OCI-LY7 (cell line): ENCODE measurements at regions not wholly inside any gene's neighbourhood (a gene's known extent, or its start where the extent isn't known, plus 50 kb on each side); places are given as distances from the start of the nearest gene placed in this dataset.

Source experiments
- BruUV-seq: library from RNA; stranded (reverse); fragments of 400-500 nt; replicated peaks from 2 replicates; lab custom pipeline; 2021; lab: Mats Ljungman, UMichigan
- CTCF ChIA-PET: fragments of 300-600 bp; sonication (Branson Sonifier 250); formaldehyde crosslinking; loops from one replicate; lab custom pipeline; 2022; ENCODE audit warnings: antibody characterized with exemption; ENCODE audit not compliant: unreplicated experiment; lab: Charles Lee
- POLR2A ChIA-PET: fragments of 300-600 bp; sonication (Branson Sonifier 250); formaldehyde crosslinking; loops from one replicate; lab custom pipeline; 2022; ENCODE audit warnings: antibody characterized with exemption; lab: Charles Lee
- DNase-seq: peaks from one replicate; pipeline ENCODE4 v3.0.0-alpha.2; 2015; ENCODE audit warnings: low spot score
- H2AFZ ChIP-seq: fragments of 200-600 bp; sonication (generic), shearing (Covaris generic); 2 replicates; pipeline ENCODE4 v1.6.1; 2014; ENCODE audit warnings: mild to moderate bottlenecking, antibody characterized with exemption, low read length, moderate library complexity
- H3K27ac ChIP-seq: fragments of 200-600 bp; sonication (generic); 2 replicates; pipeline ENCODE4 v1.5.1; 2014; ENCODE audit warnings: mixed run types, low read depth, mild to moderate bottlenecking, moderate library complexity, low read length, inconsistent platforms; ENCODE audit not compliant: poor library complexity, severe bottlenecking
- H3K36me3 ChIP-seq: fragments of 200-600 bp; sonication (generic); 2 replicates; pipeline ENCODE4 v1.6.1; 2014; ENCODE audit warnings: mild to moderate bottlenecking, antibody characterized with exemption, low read length, moderate library complexity, mixed read lengths; ENCODE audit not compliant: insufficient read depth
- H3K4me1 ChIP-seq: fragments of 200-600 bp; sonication (generic); 2 replicates; pipeline ENCODE4 v1.5.1; 2014; ENCODE audit warnings: mild to moderate bottlenecking, low read length; ENCODE audit not compliant: insufficient read depth, poor library complexity, severe bottlenecking
- H3K4me2 ChIP-seq: fragments of 200-600 bp; sonication (generic); 2 replicates; pipeline ENCODE4 v1.6.1; 2014; ENCODE audit warnings: mild to moderate bottlenecking, low read length
- H3K4me3 ChIP-seq: fragments of 200-600 bp; sonication (generic); 2 replicates; pipeline ENCODE4 v1.5.1; 2014; ENCODE audit warnings: mild to moderate bottlenecking, low read depth, low read length; ENCODE audit not compliant: poor library complexity, severe bottlenecking
- H3K79me2 ChIP-seq: fragments of 200-600 bp; sonication (generic); 2 replicates; pipeline ENCODE4 v1.6.1; 2016; ENCODE audit warnings: low read depth, mild to moderate bottlenecking, low read length, moderate library complexity, mixed read lengths; ENCODE audit not compliant: insufficient read depth
- H3K9me2 ChIP-seq: fragments of 200-600 bp; sonication (generic); 2 replicates; pipeline ENCODE4 v1.6.1; 2016; ENCODE audit warnings: mild to moderate bottlenecking, low read length, mixed read lengths; ENCODE audit not compliant: insufficient read depth
- H3K9me3 ChIP-seq: fragments of 200-600 bp; sonication (generic); 2 replicates; pipeline ENCODE4 v1.6.1; 2014; ENCODE audit warnings: mild to moderate bottlenecking, mixed run types, low read length, mixed read lengths
- H4K20me1 ChIP-seq: fragments of 200-600 bp; sonication (generic); 2 replicates; pipeline ENCODE4 v1.6.1; 2014; ENCODE audit warnings: mild to moderate bottlenecking, antibody characterized with exemption, low read length, moderate library complexity, mixed read lengths; ENCODE audit not compliant: insufficient read depth
- CTCF ChIP-seq: fragments of 200-600 bp; sonication (generic); conservative IDR thresholded peaks from 2 replicates; pipeline ENCODE4 v1.5.1; 2014; ENCODE audit warnings: mild to moderate bottlenecking, antibody characterized with exemption, low read length, moderate library complexity, mixed read lengths
- EZH2phosphoT487 ChIP-seq: fragments of 200-600 bp; sonication (generic); IDR thresholded peaks from 2 replicates; pipeline ENCODE4 v1.6.1; 2018; ENCODE audit warnings: low read depth, borderline replicate concordance, mild to moderate bottlenecking, mixed run types, antibody characterized with exemption, low read length, moderate library complexity, mixed read lengths
- intact Hi-C: fragments of 100-400 bp; cut with micrococcal nuclease; formaldehyde crosslinking; loops from one replicate; pipeline ENCODE4 v1.10.0; 2022; ENCODE audit not compliant: unreplicated experiment

GRCh38 chr4:188552741-188553275 is 413.6 kb downstream of the TRIML1 start:
- intact Hi-C loops: no loop called here
- no peaks in the 10 kb centered on the region for H3K9me3 ChIP-seq
- H4K20me1 ChIP-seq: no peaks in the 10 kb centered on the region
- TF ChIP-seq CTCF: no peak
- TF ChIP-seq EZH2phosphoT487: no peak
- DNase-seq: no peak
- no peak overlapping the region for H3K4me3 ChIP-seq
- CTCF ChIA-PET: no interaction called here
- no peaks in the 10 kb centered on the region for H3K79me2 ChIP-seq
- H2AFZ ChIP-seq: no peak overlapping the region
- no peak overlapping the region for H3K4me2 ChIP-seq
- H3K9me2 ChIP-seq: no peaks in the 10 kb centered on the region
- no peaks in the 10 kb centered on the region for H3K4me1 ChIP-seq
- no TSS peak for BruUV-seq
- no peak overlapping the region for H3K27ac ChIP-seq
- POLR2A ChIA-PET: interaction anchor here (0.7 kb wide), 1 partner anchor 1495 kb away, joined by 3 read pairs; no protein-coding TSS in a partner anchor
- no peaks in the 10 kb centered on the region for H3K36me3 ChIP-seq

- CTCF ChIA-PET: no interaction called here
- Histone ChIP-seq H3K36me3 (no peaks in the 10 kb centered on the region), H4K20me1 (no peaks in the 10 kb centered on the region), H3K27ac (no peak overlapping the region), H3K4me1 (no peaks in the 10 kb centered on the region), H3K4me3 (no peak overlapping the region), H3K9me3 (no peaks in the 10 kb centered on the region), H3K79me2 (no peaks in the 10 kb centered on the region), H3K9me2 (no peaks in the 10 kb centered on the region), H3K4me2 (no peak overlapping the region), H2AFZ (no peak overlapping the region)
- TF ChIP-seq CTCF (no peak), EZH2phosphoT487 (no peak)
- POLR2A ChIA-PET: no interaction called here
- no peak for DNase-seq
- BruUV-seq: no TSS peak
- intact Hi-C loops: no loop called here
These were observed 415.2 kb downstream of the TRIML1 start for GRCh38 chr4:188554413-188554812.

DNA sequence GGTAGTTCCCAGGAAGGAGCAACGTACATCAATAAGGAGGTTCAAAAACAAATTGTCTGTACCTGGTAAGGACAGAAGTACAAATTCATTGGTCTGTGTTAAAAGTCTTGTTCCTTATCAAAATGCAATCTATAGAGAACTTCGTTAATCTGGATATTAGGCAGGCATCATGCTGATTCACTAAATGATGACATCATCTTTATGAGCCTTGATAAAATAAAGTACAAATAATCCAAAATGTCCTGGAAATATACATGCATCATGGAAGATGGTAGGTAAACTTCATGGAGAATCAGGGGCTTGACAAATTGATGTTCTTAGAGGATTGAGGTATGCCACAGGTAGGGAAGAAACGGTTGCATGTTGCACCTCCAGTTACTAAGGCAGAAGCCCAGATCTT is 433.9 kb downstream of the TRIML1 start:
- no peak overlapping the region for H3K4me3 ChIP-seq
- H3K4me1 ChIP-seq: no peaks in the 10 kb centered on the region
- no peaks in the 10 kb centered on the region for H3K79me2 ChIP-seq
- no peaks in the 10 kb centered on the region for H3K36me3 ChIP-seq
- H2AFZ ChIP-seq: no peak overlapping the region
- no peaks in the 10 kb centered on the region for H4K20me1 ChIP-seq
- no peaks in the 10 kb centered on the region for H3K9me3 ChIP-seq
- ChIA-PET POLR2A (no interaction called here), CTCF (no interaction called here)
- BruUV-seq: no TSS peak
- no peak for DNase-seq
- H3K27ac ChIP-seq: no peak overlapping the region
- no peaks in the 10 kb centered on the region for H3K9me2 ChIP-seq
- no peak overlapping the region for H3K4me2 ChIP-seq
- intact Hi-C loops: no loop called here
- TF ChIP-seq EZH2phosphoT487 (no peak), CTCF (no peak)
